HG03442 (cell line): ENCODE measurements at regions not wholly inside any gene's neighbourhood (a gene's known extent, or its start where the extent isn't known, plus 50 kb on each side); places are given as distances from the start of the nearest gene placed in this dataset.

ENCODE experiments used
- ATAC-seq: cut with Tn5 transposase; IDR thresholded peaks from one replicate; pipeline ENCODE4 v1.9.1; 2021; ENCODE audit warnings: mild to moderate bottlenecking, moderate library complexity; ENCODE audit not compliant: unreplicated experiment

GRCh38 chr3:124429129-124429815 is 301.0 kb upstream of the UMPS start:
- ATAC-seq, result no peak

DNA sequence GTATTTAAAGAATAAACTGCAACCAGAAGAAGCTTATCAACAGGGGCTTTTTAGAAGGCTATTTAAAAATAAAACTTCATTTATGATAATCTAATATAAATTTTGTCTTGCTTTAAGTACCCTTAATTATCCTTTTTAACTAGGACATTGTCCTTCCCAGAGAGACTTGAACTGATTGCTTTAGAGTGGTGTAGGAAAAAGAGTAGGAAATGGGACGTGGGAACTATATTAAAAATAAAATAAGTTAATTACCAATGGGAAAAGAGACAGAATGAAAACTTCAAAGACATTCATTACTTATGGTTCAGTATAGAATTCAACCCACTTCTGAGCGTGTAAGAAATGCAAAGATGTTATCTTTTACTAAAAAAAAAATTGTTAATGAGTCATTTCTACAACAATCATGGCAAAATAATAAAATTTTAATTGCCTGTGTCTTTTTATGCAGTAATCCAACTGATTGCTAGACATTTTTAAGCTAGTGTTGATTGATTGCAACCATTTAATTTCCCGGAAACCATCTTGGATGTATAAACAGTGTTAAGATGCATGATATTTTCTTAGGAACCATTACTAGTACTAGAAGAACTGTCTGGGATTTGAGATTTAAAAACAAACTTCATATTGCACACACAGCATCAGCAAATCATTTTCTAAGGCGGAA is 298.8 kb upstream of the UMPS start:
- no peak for ATAC-seq

- ATAC-seq, result no peak
Measured at GRCh38 chr3:124434176-124434575, 296.1 kb upstream of the UMPS start.

GRCh38 chr3:124435467-124435866 is 294.8 kb upstream of the UMPS start:
- no peak for ATAC-seq

DNA sequence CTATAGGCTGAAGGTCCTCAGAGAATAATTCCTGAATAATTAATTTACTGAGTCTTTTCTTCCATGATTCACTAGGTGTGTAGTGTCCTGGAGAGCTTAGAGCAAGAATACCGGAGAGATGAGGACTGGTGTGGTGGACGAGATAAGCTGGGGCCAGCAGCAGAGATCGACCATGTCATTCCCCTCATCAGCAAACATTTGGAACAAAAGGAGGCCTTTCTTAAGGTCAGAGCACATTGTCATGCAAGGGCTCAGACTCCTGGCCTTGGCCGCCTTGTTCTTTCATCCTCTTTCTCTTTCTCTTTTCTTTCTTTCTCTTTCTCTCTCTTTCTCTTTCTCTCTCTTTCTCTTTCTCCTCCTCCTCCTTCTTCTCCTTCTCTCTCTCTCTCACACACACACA is 291.4 kb upstream of the UMPS start:
- ATAC-seq, result no peak

DNA sequence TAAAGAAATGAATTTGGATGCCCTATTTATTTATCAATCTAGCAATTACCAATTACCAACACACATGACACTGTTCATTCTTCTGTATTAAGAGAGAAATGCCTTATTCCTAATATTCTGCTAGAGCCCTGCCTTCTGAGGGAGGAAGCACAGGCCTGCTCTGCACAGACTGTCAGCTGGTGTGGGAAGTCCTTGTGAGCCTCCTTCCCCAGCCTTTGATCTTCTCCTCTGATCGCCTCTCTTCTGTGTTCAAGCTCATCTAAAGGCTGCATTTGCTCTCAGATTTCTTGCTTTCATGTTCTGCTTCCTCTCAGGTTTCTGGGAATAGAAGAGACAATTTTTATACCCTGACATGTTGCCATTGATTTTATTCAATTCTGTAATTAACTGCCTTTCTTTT is 290.6 kb upstream of the UMPS start:
- no peak for ATAC-seq

DNA sequence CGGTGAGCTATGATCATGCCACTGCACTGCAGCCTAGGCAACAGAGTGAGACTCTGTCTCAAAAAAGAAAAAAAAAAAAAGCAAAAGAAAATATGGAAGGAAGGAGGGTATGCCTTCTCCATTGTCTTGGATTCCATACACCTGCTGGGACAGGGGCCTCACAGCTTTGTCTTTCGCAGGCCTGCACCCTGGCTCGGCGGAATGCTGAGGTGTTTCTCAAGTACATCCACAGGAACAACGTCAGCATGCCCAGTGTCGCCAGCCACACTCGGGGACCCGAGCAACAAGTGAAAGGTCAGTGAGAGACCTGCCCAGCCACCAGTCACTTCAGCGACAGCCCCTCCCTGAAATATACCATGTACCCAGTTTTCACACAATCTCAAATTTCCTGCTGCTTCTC is 288.5 kb upstream of the UMPS start:
- ATAC-seq, result no peak

- no peak for ATAC-seq
Measured at GRCh38 chr3:124442463-124442862, 287.8 kb upstream of the UMPS start.

DNA sequence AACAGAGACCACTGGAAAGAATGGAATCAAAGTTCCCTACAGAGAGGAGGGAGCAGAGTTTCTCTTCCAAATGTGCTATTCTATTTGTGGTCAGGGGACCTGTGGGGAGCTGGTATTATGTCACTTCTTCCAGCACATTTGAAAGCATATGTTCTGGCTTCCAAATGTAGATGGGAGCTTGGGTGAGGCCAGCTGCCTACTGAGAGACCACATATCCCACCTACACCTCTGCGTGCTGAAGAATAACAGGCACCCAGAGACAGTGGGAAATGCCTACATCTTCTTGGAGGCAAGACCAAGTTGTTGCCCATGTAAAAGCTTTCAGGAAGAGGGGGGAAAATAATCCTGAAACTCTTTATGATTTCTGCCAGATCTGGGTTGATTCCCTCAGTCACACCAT is 286.8 kb upstream of the UMPS start:
- ATAC-seq, result no peak

- ATAC-seq, result no peak
Measured at GRCh38 chr3:124444075-124444474, 286.2 kb upstream of the UMPS start.

- no peak for ATAC-seq
Measured at GRCh38 chr3:124444896-124445295, 285.4 kb upstream of the UMPS start.

DNA sequence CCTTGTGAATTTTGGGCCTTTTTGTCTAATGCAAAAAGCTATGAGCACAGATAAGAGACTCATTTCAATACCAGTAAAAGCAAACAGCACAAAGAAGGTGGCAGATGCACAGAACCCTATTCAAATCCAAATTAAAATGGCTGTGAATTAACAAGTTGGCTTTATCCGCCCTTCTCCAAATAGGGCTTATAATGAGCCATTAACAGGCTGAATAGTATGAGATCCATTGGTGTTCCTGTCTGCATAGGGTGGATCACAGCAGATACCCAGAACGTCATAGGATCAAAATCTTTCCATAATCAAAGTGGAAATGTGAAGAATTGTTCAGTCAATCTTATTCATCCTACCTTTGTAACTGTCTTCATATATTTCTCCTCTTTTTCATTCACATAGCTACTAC is 282.4 kb upstream of the UMPS start:
- ATAC-seq, result no peak

GRCh38 chr3:124448954-124449353 is 281.3 kb upstream of the UMPS start:
- no peak for ATAC-seq

GRCh38 chr3:124450366-124450765 is 279.9 kb upstream of the UMPS start:
- ATAC-seq, result no peak

- ATAC-seq, result no peak
Measured at GRCh38 chr3:124451630-124452317, 278.5 kb upstream of the UMPS start.

DNA sequence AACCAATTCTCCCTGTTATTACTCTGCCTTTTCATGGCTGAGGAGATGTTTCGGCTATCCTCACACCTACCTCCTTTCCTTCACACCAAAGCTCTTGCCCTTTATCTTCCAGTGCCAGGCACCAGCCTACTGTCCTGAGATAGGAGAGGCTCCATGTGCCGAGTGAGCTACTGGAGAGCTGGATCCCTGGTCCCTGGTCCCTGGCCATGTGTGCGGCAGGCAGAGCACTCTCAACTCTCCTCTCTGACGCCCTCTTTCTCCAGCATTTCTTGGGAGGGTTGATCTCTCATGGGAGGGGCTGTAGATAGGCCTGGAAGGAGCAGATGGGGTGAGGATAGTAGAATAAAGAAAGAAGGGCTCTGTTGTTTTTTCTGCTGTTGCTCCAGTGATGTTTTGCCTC is 277.1 kb upstream of the UMPS start:
- ATAC-seq, result no peak

DNA sequence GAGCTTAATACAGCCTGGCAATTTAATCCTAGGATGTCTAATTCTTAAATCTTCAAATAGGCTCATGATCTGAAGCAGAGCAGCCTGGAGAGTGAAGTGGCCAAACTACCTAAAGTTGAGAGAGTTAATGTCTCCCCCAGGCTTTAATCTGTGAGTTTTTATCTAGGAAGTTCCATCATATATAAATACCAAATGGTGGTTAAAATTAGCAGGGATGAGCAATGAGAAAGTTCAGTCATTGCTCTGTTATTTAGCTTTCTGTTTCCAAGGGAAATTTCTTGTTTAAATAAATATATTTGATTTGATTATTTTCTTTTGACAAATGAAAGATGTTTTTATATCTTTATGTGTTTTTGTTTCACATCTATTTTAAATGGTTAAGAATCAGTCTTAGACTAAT is 274.4 kb upstream of the UMPS start:
- ATAC-seq, result no peak

- no peak for ATAC-seq
Measured at GRCh38 chr3:124456506-124456905, 273.7 kb upstream of the UMPS start.

DNA sequence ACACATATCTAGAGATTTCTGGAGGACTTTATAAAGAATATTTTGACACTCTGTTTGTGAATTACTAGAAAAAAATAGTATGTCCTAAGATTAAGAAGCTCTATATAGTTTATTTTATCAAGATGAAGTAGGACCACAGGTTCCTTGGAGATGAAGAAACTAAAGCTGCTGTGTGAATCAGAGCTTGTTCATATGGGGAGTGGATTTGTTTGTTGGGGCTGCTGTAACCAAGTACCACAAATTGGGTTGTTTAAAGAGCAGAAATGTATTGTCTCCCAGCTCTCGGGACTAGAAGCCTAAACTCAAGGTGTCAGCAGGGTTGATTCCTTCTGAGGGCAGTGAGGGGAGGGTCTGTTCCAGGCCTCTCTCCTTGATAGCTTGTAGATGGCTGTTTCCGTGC is 270.6 kb upstream of the UMPS start:
- ATAC-seq, result no peak

DNA sequence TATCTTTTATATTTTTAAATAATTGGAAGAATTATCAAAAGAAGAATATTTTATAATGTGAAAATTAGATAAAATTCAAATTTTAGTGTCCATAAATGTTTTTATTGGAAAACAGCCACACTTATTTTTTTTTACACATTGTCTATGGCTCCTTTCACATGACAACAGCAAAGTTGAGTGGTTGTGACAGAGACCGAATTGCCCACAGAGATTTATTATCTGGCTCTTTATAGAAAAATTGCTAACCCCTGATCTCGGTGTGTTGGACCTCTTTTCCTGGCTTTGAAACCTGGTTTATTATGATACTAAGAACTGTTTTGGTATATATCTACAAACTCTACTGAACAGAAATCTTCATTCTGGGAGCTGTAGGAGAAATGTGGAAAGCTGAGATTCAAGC is 269.1 kb upstream of the UMPS start:
- no peak for ATAC-seq

- ATAC-seq, result no peak
Measured at GRCh38 chr3:124461838-124462632, 268.2 kb upstream of the UMPS start.

DNA sequence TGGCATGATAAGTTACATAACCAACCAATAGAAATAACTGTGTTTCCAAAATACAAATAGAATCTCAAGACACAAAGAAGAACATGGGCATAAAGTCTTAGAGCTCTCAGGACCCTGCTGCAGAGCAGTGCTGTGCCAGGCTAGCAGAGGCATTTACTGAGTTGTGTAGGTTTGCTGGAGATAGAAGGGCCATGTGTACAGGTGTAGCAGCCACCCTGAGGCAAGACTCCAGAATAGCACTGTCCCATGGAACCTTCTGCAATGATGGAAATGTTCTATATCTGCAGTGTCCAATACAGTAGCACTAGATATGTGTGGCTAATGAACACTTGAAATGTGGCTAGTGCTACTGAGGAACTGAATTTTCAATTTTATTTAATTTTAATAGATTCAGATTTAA is 267.0 kb upstream of the UMPS start:
- ATAC-seq, result no peak
